HG03378 (cell line): ENCODE measurements at regions not wholly inside any gene's neighbourhood (a gene's known extent, or its start where the extent isn't known, plus 50 kb on each side); places are given as distances from the start of the nearest gene placed in this dataset.

Experiments used
- ATAC-seq: cut with Tn5 transposase; IDR thresholded peaks from one replicate; pipeline ENCODE4 v1.9.1; 2021; ENCODE audit warnings: mild to moderate bottlenecking, moderate library complexity; ENCODE audit not compliant: unreplicated experiment

DNA sequence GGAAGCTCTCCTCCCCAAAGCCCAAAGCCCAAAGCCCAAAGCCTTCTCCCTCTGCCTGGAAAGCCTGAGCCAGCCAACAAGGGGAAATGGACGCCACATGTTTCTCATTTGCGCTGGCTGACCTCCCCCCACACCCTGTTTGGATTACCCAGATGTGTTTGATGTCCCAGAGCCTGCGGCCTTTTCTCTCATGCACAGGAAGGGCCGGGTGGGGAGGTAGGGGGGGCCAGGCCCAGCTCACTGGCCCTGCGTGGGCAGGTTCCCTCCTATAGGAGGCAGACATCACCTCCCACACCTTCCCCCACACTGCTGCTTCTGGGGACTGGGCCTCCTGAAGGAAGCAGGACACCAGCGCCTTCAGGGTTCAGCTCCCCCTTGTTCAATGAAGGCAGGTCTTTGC, 116.3 kb downstream of the NAV1 start:
- ATAC-seq, result no peak

DNA sequence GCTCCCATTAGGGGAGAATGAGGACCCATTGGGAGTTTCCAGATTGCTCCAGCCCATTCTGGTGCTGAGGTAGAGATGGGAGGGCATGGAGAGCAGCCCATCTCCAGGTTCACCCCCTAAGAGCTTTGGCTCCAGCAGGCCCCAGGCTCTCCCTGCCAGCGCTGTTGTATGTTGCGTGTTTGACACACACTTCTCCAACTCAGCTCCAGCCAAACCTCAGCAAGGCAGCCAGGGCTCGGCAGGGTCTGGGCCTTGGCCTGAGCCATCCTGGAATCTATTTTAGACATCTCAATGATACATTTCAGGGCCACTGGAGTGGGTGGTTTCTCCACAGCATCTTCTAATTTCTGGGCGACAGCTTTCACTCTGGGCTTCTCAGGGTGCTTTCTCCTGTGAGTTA, 117.0 kb downstream of the NAV1 start:
- ATAC-seq, result no peak

- ATAC-seq, result no peak
Measured at GRCh38 chr1:201656311-201657032, 117.5 kb downstream of the NAV1 start.

DNA sequence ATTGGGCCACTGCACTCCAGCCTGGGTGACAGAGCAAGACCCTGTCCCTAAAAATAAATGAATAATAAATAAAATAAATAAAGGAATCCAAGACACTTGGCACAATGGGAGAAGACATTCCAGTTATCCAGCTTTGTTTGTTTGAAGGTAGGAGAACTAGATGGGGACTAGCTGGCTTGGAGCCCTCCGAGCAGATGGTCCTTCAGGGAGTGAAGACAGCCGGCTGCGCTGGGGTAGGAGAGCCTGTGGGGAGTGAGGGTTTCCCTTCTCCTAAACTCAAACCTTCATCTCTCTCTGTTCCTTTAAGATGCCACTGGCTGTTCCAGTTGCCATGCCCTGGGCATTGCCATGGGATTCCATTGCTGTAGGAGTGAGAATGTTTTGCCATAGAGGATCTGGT, 120.6 kb downstream of the NAV1 start:
- no peak for ATAC-seq

GRCh38 chr1:201660931-201661822, 122.2 kb downstream of the NAV1 start:
- ATAC-seq, result no peak

DNA sequence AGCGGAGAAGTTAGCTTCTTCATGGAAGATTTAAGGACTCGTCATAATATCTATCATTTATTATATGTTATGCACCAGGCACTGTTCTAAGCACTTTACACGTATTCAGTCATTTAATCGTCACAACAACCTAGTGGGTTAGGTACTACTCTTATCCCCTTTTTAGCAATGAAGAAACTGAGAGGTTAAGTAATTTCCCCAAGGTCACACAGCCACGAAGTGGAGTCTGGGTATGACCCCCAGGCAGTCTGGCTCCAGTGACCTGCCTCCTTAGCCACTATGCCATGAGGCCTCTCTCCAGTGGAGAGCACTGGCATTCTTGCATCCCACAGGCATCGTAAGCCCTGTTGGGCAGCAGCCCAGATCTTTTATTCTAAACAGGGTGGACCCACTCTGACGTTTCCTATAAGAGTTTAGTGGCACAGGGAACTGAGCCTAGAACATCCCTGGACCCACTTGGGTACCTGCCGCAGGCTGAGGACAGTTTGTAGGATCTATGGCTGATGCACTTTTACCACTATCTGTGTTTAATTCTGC, 123.0 kb downstream of the NAV1 start:
- no peak for ATAC-seq

GRCh38 chr1:201662646-201663045, 123.7 kb downstream of the NAV1 start:
- no peak for ATAC-seq

GRCh38 chr1:201663491-201664113, 124.7 kb downstream of the NAV1 start:
- ATAC-seq, result no peak

GRCh38 chr1:201665036-201665435, 126.1 kb downstream of the NAV1 start:
- no peak for ATAC-seq

DNA sequence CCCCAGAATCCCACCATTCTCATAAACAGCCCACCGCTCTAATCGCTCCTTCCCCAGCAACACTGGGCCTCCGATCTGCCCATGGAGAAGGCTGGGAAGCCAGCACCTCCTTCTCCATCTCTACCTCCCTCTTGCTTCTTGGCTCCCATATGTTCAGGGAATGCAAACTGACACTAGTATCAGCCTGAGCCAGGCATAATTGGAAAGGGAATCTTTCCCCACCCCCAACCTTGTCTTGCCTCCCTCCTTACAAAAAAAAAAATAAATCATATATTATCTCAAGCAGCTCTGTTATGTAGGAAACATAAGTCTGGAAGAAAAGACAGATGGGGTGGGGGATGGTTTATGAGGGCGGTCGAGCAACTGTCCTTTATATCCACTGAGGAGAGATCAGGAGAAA, 127.2 kb downstream of the NAV1 start:
- no peak for ATAC-seq

DNA sequence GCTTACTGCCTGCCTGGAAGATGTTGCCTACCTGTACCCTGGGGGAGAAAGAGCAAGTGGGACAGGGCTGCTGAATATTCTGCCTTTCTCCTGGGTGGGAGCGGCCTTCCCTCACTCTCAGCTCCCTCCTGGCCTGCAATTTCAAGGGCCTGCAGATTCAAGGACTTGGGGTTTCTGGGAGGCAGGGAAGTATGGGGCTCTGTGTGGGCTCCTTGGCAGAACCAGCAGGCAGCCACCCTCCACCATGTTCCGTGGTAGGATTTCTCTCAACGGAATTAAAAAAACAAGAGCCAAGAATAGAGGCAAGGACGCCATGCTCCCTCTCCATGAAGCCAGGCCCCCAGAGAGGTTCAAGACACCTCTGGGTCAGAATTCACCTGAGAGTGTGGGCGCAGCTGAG, 127.7 kb downstream of the NAV1 start:
- no peak for ATAC-seq

DNA sequence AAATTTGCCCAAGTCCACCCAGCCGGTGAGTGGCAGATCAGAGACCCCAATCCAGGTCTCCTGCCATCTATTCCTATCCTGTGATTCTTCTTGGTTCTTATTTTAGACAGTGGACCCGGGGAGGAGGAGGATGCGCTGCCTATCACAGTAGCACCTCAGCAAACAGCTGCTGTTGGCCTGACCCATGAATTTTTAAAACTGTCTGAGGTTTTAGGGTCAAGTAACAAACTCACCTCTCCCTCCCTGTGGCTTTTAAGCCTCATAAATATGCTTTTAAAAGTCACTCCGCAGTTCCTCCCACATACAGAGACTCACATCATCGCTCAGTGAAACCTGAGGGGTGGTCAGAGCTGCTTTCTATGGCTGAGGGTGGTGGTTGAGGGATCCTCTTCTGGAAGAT, 128.6 kb downstream of the NAV1 start:
- ATAC-seq, result no peak

GRCh38 chr1:201670517-201670916, 131.6 kb downstream of the NAV1 start:
- no peak for ATAC-seq

- ATAC-seq, result no peak
Measured at GRCh38 chr1:201672685-201673084, 133.8 kb downstream of the NAV1 start.

- ATAC-seq, result no peak
Measured at GRCh38 chr1:201673093-201673492, 134.2 kb downstream of the NAV1 start.

DNA sequence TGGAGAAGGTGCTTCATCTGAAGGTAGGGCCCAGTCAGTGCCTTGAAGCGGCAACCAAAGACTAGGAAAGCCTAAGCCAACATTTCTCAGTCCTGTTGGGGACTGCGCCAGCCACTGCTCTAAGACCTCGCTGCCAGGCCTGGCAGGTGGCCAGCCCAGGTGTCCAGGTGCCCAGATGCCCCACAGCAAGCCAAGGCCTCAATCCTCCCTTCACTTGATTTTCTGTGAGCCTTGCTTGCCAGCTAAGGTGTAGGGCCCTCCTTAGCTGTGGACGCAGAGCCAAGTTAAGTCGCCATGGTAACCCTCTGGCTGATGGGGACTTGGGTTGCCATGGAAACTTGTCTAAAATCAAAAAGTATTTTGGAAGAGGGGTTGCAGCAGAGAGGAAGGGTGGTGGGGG, 135.0 kb downstream of the NAV1 start:
- ATAC-seq, result no peak

DNA sequence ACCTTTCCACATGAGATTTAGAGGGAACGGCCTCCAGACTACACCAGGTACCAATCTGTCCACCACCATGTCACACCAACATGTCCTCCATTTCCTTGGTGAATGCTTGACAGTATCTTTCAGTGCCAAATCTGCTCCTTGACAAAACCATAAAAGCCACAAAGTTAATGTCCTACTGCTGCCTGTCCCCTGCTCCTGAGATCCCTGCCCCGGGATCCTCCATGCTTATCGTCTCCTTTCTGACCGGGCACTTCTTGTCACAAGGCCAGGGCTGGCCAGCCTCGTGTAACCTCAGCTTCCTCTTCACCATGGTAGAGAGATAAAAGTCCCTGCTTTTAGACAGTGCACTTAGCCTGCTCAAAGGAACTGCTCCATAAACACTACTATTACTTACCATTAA, 136.2 kb downstream of the NAV1 start:
- ATAC-seq, result no peak

DNA sequence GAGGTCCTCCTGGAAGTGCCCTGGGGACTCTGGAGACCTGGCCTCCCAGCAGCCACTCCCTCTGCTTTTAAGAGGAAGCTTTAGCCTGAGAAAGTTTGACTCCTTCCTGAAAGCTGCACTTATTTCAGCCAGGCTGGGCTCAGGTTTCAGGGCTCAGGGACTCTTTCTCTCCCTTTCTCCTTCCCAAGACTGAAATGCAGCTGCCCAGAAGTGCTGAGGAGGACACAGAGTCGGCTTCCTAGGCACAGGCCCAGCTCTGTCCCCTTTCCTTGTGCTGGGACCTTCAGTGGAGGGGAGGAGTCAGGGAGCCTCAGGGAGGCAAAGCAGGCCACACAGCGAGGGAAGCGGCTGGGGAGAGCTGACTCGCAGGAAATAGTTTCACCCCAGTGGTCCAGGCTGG, 137.3 kb downstream of the NAV1 start:
- no peak for ATAC-seq

DNA sequence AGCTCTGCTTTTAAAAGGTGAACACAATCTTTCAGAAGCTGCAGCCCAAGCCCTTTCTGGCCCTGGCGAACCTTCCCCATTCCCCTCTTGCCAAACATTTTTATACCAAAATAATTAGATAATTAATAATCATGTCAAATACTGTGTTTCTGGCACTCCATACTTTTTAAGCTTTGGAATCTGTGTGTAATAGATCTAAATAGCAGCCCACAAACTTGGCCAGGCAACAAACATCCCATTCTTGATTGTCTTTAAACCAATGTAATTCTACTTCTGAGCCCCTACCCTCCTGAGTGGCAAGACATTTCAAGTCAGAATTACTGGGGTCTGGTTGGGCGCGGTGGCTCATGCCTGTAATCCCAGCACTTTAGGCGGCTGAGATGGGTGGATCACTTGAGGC, 137.7 kb downstream of the NAV1 start:
- no peak for ATAC-seq

DNA sequence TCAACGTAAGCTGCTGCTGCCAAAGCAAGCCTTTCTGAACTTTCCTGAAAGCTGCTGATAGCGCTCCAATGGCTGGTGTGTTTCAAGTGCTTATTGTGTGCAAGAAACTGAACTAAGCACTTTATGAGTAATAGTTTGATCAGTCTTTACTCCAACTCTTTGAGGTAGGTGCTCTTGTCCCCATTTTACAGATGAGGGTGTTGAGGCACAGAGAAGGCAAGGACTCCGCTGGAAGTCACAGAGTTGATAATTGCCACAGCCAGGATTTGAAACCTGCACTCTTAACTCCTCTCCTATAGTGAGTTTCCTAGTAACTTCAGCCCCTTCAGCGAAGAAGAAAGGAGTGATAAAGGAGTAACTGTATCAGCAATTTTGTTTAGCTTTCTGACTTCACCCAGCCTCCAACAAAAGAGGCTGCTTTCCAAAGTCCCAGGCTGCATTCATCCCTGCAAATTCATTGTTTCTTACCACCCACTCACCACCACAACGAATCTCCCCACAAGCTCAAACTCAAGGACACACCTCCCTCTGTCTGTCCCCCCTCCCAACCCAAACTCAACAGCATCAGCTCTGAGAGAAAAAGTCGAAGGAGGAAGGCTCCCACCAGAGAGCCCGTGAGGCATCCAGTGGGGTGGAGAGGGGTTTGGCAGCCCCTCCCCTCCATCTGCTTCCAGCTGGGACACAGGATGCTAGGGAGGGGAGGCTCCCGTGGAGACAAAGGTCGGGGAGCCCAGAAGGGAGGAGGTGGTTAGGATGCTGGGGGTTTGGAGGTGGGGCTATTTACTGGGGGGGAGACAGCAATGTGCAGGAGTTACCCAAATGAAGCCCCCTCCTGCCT, 139.6 kb downstream of the NAV1 start:
- no peak for ATAC-seq

DNA sequence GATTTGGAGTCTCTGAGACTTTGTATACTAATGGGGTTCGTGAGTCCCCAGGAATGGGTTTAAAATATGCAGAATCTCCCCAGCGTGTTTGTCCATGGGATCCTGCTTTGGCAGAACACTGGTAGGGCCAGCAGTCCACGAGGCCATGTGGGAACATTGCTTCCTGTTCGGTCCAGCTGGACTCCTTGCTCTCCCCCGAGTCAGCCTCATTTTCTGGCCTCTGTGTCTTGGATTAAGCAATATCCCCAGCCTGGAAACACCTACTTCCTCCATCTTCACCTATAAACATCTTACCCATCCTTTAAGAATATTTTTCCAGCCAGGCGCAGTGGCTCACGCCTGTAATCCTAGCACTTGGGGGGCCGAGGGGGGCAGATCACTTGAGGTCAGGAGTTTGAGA, 142.4 kb downstream of the NAV1 start:
- ATAC-seq, result no peak
